ENCODE measurements at regions not wholly inside any gene's neighbourhood (a gene's known extent, or its start where the extent isn't known, plus 50 kb on each side); places are given as distances from the start of the nearest gene placed in this dataset.
"Not testable (repeated sequence)": the region's sequence is repeated elsewhere in the genome, so short reads cannot be mapped to it uniquely, and the experiment has no call there.

GRCh38 chr15:95680728-95681127 lies 649.8 kb upstream of the NR2F2 start:
- no peak for DNase-seq

- no peak for DNase-seq
Measured at GRCh38 chr15:95681836-95682544, 648.5 kb upstream of the NR2F2 start.

GRCh38 chr15:95684126-95684525 lies 646.4 kb upstream of the NR2F2 start:
- DNase-seq = no peak

- DNase-seq = no peak
Measured at GRCh38 chr15:95684693-95685115, 645.8 kb upstream of the NR2F2 start.

GRCh38 chr15:95687061-95687460 lies 643.4 kb upstream of the NR2F2 start:
- DNase-seq = no peak

- DNase-seq = no peak
Measured at GRCh38 chr15:95687686-95688085, 642.8 kb upstream of the NR2F2 start.

GRCh38 chr15:95690631-95691340 lies 639.7 kb upstream of the NR2F2 start:
- DNase-seq = no peak

GRCh38 chr15:95693917-95694316 lies 636.6 kb upstream of the NR2F2 start:
- no peak for DNase-seq

GRCh38 chr15:95698230-95698629 lies 632.3 kb upstream of the NR2F2 start:
- no peak for DNase-seq

- DNase-seq = no peak
Measured at GRCh38 chr15:95698951-95699350, 631.5 kb upstream of the NR2F2 start.

- no peak for DNase-seq
Measured at GRCh38 chr15:95699578-95699977, 630.9 kb upstream of the NR2F2 start.

GRCh38 chr15:95700692-95701091 lies 629.8 kb upstream of the NR2F2 start:
- DNase-seq = not testable (repeated sequence)

GRCh38 chr15:95701410-95701809 lies 629.1 kb upstream of the NR2F2 start:
- no peak for DNase-seq

GRCh38 chr15:95709959-95710695 lies 620.4 kb upstream of the NR2F2 start:
- no peak for DNase-seq

- no peak for DNase-seq
Measured at GRCh38 chr15:95712785-95713184, 617.7 kb upstream of the NR2F2 start.

GRCh38 chr15:95713324-95713723 lies 617.2 kb upstream of the NR2F2 start:
- DNase-seq = no peak

- DNase-seq = no peak
Measured at GRCh38 chr15:95715116-95715903, 615.2 kb upstream of the NR2F2 start.

GRCh38 chr15:95715906-95716656 lies 614.4 kb upstream of the NR2F2 start:
- DNase-seq = no peak

- DNase-seq = no peak
Measured at GRCh38 chr15:95716708-95717107, 613.8 kb upstream of the NR2F2 start.

GRCh38 chr15:95718441-95718840 lies 612.1 kb upstream of the NR2F2 start:
- DNase-seq = no peak

GRCh38 chr15:95724908-95725633 lies 605.4 kb upstream of the NR2F2 start:
- DNase-seq = no peak
